HTR-8/SVneo (cell line): ENCODE measurements at regions not wholly inside any gene's neighbourhood (a gene's known extent, or its start where the extent isn't known, plus 50 kb on each side); places are given as distances from the start of the nearest gene placed in this dataset.
A peak's percentile ranks its signal among the peaks of the same experiment; 100 is the strongest.
"Not testable (repeated sequence)": the region's sequence is repeated elsewhere in the genome, so short reads cannot be mapped to it uniquely, and the experiment has no call there.

Source experiments
- DNase-seq: peaks from one replicate; pipeline ENCODE4 v3.0.0; 2011; ENCODE audit warnings: low spot score, mixed read lengths; ENCODE audit not compliant: insufficient read length
- FAIRE-seq: peaks from 2 replicates; lab custom pipeline; 2011; peaks lifted over from hg19 to GRCh38; lab: Jason Lieb, UNC

DNA sequence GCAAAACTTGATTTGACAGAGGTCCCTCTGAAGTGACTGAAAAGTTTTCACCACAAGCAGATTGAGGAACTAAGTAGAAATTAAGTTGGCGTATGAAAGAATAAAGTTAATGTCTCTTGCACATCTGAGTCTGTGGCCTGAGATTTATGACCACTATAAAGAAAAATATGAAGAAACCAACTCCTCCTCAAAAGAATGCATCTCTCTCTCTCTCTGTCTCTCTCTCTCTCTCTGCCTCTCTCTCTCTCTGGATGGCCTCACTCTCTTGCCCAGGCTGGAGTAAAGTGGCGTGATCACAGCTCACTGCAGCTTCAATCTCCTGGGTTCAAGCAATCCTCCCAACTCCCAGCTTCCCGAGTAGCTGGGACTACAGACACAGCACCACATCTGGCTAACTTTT lies 55.2 kb downstream of the RPL22L1 start:
- DNase-seq (no peak), FAIRE-seq (no peak)

DNA sequence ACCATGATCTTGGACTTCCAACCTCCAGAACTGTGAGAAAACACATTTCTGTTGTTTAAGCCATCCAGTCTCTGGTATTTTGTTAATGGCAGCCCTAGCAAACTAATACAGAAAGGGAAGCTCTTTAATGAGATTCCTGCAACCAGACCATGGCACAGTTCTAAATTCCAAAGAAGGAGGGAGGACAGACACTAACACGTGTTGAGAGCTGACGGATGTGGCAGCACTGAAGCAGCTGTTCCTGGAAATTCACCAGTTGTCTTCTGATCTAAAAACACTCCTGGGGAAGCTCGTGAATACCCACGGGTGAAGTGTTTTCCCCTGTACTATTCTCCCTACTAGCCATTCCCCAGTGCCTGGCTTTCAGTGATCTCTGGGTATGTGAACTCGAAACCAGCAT lies 56.7 kb downstream of the RPL22L1 start:
- no peak for FAIRE-seq

GRCh38 chr3:170811928-170812591 lies 57.9 kb downstream of the RPL22L1 start:
- DNase-seq (peak; percentile 79), FAIRE-seq (no peak)

More for the DNA sequence above, 56.7 kb downstream of the RPL22L1 start:
- DNase-seq, result no peak

DNA sequence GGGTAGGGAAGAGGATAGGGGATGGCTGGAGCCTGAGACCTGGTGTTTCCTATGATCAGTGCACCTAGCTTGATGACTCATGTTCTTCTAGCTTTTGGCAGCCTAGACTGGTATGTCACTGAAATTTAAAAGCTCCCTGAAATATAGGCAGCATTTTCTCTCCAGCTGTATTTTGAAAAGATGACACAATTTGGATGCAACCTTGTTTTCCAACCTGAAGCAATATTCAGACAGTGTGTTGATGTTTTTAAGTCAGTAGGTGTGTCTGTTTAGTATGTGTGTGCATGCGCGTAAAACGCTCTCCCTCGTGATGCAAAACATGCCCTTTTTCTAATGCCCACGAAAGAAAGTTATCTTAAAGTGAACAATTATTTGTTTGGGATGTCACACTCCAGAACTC lies 58.5 kb downstream of the RPL22L1 start:
- DNase-seq, result no peak

GRCh38 chr3:170809975-170810357 lies 60.0 kb downstream of the RPL22L1 start:
- DNase-seq (no peak), FAIRE-seq (no peak)

More for the DNA sequence above, 58.5 kb downstream of the RPL22L1 start:
- no peak for FAIRE-seq

DNA sequence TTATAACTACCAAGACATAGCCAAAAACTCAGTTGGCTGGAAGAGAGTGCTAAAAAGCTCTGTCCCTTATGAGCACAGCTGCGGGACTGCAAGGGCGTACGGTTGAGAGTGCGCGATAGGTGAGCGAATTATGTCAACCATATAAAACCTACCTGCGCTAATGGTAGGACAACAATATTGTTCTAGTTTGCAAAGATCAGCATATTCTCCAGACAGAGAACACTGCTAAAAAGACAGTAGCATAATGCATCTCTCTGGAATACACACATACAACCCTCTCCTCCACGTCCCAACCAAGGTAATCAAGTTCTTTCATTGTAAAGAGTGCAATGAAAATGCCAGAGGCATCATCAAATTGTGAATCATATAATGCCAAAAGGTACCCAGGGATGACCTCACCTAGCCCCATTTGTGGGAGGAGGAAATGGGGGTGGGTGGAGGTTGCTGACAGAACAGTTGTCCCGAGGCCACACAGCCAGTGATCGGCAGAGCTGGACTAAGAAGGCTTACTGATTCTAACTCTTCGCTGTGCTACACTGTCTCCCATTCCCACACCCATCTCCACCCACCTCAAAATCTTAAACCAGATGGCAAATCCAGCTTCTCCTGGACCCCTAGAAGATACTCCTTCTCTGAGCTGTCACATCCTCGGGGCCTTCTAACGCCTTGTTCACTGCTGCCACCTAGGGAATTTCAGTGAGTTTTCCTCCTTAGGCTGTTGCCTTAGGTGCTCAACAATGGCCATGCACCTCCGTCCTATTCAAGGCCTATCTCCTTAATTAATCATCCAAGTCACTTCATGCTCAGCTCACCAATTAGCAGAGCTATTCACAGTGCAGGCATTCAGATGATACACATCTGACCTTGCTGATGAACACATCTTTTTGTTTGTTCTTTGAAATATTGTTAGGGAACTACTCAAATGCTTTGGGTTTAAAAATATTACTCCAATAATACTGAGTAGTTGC lies 60.7 kb downstream of the RPL22L1 start:
- DNase-seq (peak; percentile 75), FAIRE-seq (peak; percentile 42)

GRCh38 chr3:170808041-170808440 lies 62.0 kb downstream of the RPL22L1 start:
- no peak for FAIRE-seq

DNA sequence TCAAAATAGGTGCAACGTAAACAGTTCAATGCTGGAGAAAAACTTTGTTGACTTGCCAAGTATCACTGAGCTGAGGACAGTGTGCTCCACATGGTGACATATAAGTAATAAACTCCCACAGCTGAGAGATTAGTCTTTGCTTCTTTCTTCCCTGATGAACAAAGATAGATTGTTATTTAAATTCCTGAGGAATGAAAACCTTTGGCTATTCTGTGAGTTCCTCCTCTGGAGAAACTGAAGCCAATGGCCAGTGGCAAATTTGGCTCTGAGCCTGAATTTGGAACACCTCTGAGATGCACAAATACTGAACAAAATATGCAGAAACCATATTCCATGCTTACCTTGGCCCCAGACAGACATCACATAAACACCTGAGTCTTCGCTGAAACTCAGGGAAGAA lies 63.3 kb downstream of the RPL22L1 start:
- FAIRE-seq, result no peak
- DNase-seq, result no peak

More at GRCh38 chr3:170808041-170808440, 62.0 kb downstream of the RPL22L1 start:
- DNase-seq, result no peak

DNA sequence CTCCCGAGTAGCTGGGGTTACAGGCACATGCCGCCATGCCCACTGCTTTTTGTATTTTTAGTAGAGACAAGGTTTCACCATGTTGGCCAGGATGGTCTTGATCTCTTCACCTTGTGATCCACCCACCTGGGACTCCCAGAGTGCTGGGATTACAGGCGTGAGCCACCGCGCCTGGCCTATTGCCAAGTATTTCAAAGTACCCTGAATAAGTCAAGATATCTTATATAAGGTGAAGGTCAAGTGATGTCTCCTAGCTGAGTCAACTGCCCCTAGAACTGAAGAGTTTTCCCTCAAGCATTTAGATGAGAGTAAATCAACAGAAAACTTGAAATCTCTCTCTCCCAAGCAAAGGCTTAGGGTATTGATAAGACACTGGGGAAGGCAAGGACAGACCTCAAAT lies 63.9 kb downstream of the RPL22L1 start:
- DNase-seq, result no peak
- FAIRE-seq, result no peak

DNA sequence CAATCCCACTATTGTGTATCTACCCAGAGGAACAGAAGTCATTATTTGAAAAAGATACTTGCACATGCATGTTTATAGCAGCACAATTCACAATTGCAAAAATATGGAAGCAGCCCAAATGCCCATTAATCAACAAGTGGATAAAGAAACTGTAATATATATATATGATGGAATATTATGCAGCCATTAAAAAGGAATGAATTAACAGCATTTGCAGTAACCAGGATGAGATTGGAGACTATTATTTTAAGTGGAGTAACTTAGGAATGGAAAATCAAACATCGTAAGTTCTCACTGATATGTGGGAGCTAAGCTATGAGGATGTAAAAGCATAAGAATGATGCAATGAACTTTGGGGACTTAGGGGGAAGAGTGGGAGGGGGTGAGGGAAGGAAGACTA lies 64.7 kb downstream of the RPL22L1 start:
- not testable (repeated sequence) for FAIRE-seq

DNA sequence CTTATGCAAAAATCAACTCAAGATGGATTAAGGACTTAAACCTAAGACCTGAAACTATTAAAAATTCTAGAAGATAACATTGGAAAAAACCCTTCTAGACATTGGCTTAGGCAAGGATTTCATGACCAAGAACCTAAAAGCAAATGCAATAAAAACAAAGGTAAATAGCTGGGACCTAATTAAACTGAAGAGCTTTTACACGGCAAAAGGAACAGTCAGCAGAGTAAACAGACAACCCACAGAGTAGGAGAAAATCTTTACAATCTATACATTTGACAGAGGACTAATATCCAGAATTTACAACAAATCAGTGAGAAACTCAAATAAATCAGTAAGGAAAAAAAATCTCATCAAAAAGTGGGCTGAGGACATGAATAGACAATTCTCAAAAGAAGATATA lies 65.4 kb downstream of the RPL22L1 start:
- not testable (repeated sequence) for FAIRE-seq, DNase-seq

More for the DNA sequence above, 64.7 kb downstream of the RPL22L1 start:
- DNase-seq, result not testable (repeated sequence)

- peak; percentile 28 for FAIRE-seq
- no peak for DNase-seq
Measured at GRCh38 chr3:170804078-170804477, 65.9 kb downstream of the RPL22L1 start.

DNA sequence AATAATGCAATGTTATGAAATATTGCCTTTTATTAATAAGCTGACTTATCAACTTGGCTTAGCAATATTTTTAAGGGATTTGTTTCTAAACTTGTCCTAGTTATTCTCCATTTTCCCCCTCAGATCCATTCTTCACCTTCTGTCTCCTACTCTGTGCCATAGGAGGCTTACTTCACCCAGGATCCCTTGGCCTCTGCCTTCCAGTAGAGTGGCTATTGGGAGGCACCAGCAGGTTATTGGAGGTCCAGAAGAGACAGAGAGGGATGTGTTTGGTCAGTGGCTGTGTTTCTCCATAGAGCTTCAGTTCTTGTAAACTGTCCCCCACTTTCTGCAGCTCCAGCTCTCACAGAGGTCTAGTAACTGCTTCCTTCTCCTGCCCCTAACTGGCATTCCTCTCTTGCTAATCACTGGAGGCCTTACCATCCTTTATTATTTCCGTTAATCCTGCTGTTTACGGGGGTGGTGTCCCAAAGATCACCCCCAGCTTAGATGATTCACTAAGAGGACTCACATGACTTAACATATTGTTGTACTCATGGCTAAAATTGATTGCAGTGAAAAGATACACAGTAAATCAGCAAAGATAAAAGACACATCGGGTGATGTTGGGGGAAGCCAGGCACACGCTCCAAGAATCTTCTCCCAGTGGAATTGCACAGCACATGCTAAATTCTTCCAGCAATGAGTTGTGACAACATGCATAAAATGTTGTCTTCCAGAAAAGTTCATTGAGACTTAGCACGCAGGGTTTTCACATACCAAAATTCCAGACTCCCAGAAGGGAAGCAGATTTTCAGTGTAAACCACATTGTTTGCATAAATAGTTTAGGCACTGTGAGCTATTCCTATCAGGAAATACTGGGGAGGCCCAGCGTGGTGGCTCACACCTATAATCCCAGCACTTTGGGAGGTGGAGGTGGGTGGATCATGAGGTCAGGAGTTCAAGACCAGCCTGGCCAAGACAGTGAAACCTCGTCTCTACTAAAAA lies 67.5 kb downstream of the RPL22L1 start:
- FAIRE-seq, result peak; percentile 86
- peak; percentile 68 for DNase-seq

GRCh38 chr3:170801597-170801996 lies 68.4 kb downstream of the RPL22L1 start:
- no peak for DNase-seq
- no peak for FAIRE-seq

GRCh38 chr3:170800275-170800674 lies 69.7 kb downstream of the RPL22L1 start:
- not testable (repeated sequence) for FAIRE-seq, DNase-seq

DNA sequence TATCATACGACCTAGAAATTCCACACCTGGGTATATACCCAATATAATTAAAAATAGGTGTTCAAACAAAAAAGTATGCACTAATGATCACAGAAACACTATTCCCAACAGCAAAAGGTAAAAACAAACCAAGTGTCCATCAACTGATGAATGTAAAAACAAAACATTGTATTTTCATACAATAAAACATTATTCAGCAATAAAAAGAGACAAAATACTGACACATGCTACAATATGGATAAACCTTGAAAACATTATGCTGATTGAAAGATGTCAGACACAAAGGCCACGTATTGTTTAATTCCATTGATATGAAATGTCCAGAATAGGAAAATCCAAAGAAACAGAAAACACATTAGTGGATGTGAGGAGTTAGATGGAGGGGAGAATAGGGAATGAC lies 71.0 kb downstream of the RPL22L1 start:
- DNase-seq (no peak), FAIRE-seq (no peak)

GRCh38 chr3:170797685-170798084 lies 72.3 kb downstream of the RPL22L1 start:
- FAIRE-seq, result no peak

GRCh38 chr3:170792471-170792870 lies 77.5 kb downstream of the RPL22L1 start:
- DNase-seq (no peak), FAIRE-seq (no peak)

More at GRCh38 chr3:170797685-170798084, 72.3 kb downstream of the RPL22L1 start:
- DNase-seq, result no peak

DNA sequence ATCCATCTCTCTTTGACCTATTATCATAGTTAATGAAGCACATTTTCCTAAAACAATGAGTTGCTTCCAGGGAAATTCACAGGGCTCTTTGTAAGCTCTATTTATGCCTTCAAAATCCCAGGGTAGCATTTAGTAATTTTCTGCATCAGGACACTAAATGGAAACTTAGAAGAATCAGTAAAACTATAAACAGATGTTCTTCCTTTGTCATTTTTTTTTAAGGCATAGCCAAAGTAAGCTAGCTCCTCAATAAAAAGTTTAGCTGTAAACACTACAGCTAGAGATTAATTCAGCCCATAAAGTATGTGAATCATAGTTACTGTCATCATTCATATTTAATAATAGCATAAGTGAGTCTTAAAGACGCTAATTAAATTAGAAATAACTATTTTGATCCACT lies 79.3 kb downstream of the RPL22L1 start:
- no peak for DNase-seq

GRCh38 chr3:170787464-170787863 lies 82.5 kb downstream of the RPL22L1 start:
- FAIRE-seq, result no peak
- DNase-seq, result no peak

More for the DNA sequence above, 79.3 kb downstream of the RPL22L1 start:
- FAIRE-seq, result no peak
